ENCODE measurements at regions not wholly inside any gene's neighbourhood (a gene's known extent, or its start where the extent isn't known, plus 50 kb on each side); places are given as distances from the start of the nearest gene placed in this dataset.

- TF ChIP-seq CTCF (conservative IDR thresholded peaks at IDR 0.05; ENCODE audit: low read depth in 2 of 2): no peak
- no peak for TF ChIP-seq REST (IDR thresholded peaks at IDR 0.05; ENCODE audit: unreplicated experiment)
- no peak for TF ChIP-seq POLR2AphosphoS5 (IDR thresholded peaks at IDR 0.05; ENCODE audit: low read depth)
- TF ChIP-seq ETS1 (IDR thresholded peaks at IDR 0.05): no peak
Measured at GRCh38 chr7:157483971-157484410, 147.2 kb downstream of the DNAJB6 start.

All from GM23338 (cell line).